Stomach (tissue), 4 donors: ENCODE measurements at regions not wholly inside any gene's neighbourhood (a gene's known extent, or its start where the extent isn't known, plus 50 kb on each side); places are given as distances from the start of the nearest gene placed in this dataset.

Experiments
- CTCF ChIP-seq, 7 experiments: fragments of 450-650 bp in 4 of 7; fragments of 200-600 bp in 3 of 7; sonication (generic) in 3 of 7; IDR thresholded peaks; one replicate each; pipeline ENCODE4 v1.5.1; 2016 to 2019; ENCODE audit warnings: antibody characterized with exemption in 7 of 7, control low read depth in 2 of 7, mild to moderate bottlenecking in 1 of 7
- EP300 ChIP-seq: sonication (generic); formaldehyde crosslinking; IDR thresholded peaks from one replicate; pipeline ENCODE4 v1.6.1; 2017; ENCODE audit warnings: antibody characterized with exemption
- POLR2A ChIP-seq, 4 donors: fragments of 450-650 bp; IDR thresholded peaks; one replicate each; pipeline ENCODE4 v1.6.1; 2016; ENCODE audit warnings: antibody characterized with exemption in 4 of 4, control low read depth in 2 of 4, mild to moderate bottlenecking in 1 of 4, moderate library complexity in 1 of 4
- POLR2AphosphoS5 ChIP-seq, 3 donors: sonication (generic); formaldehyde crosslinking; IDR thresholded peaks; one replicate each; pipeline ENCODE4 v1.6.1; 2016; ENCODE audit warnings: antibody characterized with exemption in 3 of 3

- TF ChIP-seq CTCF (IDR thresholded peaks at IDR 0.05) (no peak), POLR2AphosphoS5 (IDR thresholded peaks at IDR 0.05) (peak in 2 of 3 donors; percentile 53 to 84), POLR2A (IDR thresholded peaks at IDR 0.05) (no peak), EP300 (no peak)
These were observed 64.2 kb upstream of the CPEB4 start for GRCh38 chr5:173823721-173824567.
